ENCODE measurements at regions not wholly inside any gene's neighbourhood (a gene's known extent, or its start where the extent isn't known, plus 50 kb on each side); places are given as distances from the start of the nearest gene placed in this dataset.

DNA sequence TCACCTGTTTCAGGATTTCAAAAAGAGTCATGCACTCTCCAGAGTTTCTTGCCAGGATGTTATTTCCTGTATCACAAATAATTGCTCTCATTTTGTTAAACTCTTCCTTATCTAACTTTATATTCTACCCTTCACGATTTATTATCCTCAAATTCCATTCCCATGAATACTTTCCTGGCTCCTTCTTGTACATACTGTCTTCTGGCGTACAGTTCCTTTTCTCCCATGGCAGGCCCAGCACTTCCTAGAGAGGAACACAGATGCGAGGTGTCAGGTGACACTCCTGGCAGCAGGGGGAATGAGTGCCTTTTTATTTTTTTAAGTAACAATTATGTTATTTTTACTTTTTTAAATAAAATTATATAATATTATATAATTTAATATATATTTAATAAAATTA, 411.9 kb downstream of the TFEC start:
- no peak overlapping the region for H3K4me3 ChIP-seq (replicated peaks in 1 of 3; ENCODE audit: insufficient read depth in 1 of 3, low read depth in 1 of 3, low read length in 3 of 3)
- intact Hi-C loops (cut with micrococcal nuclease) (no loop called here), dilution Hi-C loops (cut with MboI; ENCODE audit: extremely low pct_ligation_motif_present, low sequenced_read_pairs) (no loop called here)
- no peaks in the 10 kb centered on the region for H4K20me1 ChIP-seq (replicated peaks; ENCODE audit: control insufficient read depth, extremely low read depth, insufficient read depth, low read length)
- no peaks in the 10 kb centered on the region for H3K9me1 ChIP-seq (replicated peaks; ENCODE audit: control insufficient read depth, extremely low read depth, insufficient read depth, low read length)
- H3K9me3 ChIP-seq (replicated peaks; ENCODE audit: control insufficient read depth, insufficient read depth, low read length), result no peaks in the 10 kb centered on the region
- FAIRE-seq, result no peak
- H3K4me1 ChIP-seq (ENCODE audit: control insufficient read depth, extremely low read depth, insufficient read depth, low read length), result no peaks in the 10 kb centered on the region
- DNase-seq (ENCODE audit: low read depth, low spot score), result peak; percentile 66
- no TSS peak for BruUV-seq (replicated peaks)
- ChIA-PET CTCF (no interaction called here), POLR2A (no interaction called here)
- H3K36me3 ChIP-seq (ENCODE audit: control insufficient read depth in 2 of 2, extremely low read depth in 1 of 2, insufficient read depth in 2 of 2, low read length in 2 of 2), result no peaks in the 10 kb centered on the region
- H3K4me2 ChIP-seq (ENCODE audit: insufficient read depth, low read length), result no peak overlapping the region
- TF ChIP-seq, protein P1, sequence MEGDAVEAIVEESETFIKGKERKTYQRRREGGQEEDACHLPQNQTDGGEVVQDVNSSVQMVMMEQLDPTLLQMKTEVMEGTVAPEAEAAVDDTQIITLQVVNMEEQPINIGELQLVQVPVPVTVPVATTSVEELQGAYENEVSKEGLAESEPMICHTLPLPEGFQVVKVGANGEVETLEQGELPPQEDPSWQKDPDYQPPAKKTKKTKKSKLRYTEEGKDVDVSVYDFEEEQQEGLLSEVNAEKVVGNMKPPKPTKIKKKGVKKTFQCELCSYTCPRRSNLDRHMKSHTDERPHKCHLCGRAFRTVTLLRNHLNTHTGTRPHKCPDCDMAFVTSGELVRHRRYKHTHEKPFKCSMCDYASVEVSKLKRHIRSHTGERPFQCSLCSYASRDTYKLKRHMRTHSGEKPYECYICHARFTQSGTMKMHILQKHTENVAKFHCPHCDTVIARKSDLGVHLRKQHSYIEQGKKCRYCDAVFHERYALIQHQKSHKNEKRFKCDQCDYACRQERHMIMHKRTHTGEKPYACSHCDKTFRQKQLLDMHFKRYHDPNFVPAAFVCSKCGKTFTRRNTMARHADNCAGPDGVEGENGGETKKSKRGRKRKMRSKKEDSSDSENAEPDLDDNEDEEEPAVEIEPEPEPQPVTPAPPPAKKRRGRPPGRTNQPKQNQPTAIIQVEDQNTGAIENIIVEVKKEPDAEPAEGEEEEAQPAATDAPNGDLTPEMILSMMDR (IDR thresholded peaks at IDR 0.05; ENCODE audit: extremely low read depth in 1 of 2, insufficient read depth in 1 of 2, low read depth in 1 of 2, low read length in 2 of 2), result no peak
- no peak for TF ChIP-seq FOS (IDR thresholded peaks at IDR 0.05; ENCODE audit: borderline replicate concordance, insufficient read depth, low read length)
- TF ChIP-seq POLR2A (IDR thresholded peaks at IDR 0.05; ENCODE audit: low read depth, low read length), result no peak
- TF ChIP-seq GATA2 (IDR thresholded peaks at IDR 0.05; ENCODE audit: insufficient read depth, insufficient read length, low read depth, low read length), result no peak
- H3K27me3 ChIP-seq (ENCODE audit: control insufficient read depth in 2 of 2, insufficient read depth in 2 of 2, low read length in 2 of 2), result no peaks in the 10 kb centered on the region
- no peak overlapping the region for H3K27ac ChIP-seq (ENCODE audit: insufficient read depth, low read depth, low read length)
- no peak overlapping the region for H3K9ac ChIP-seq (replicated peaks; ENCODE audit: extremely low read depth, insufficient read depth, low read length)
- H3K79me2 ChIP-seq (ENCODE audit: control insufficient read depth, insufficient read depth, low read length), result no peaks in the 10 kb centered on the region
- H2AFZ ChIP-seq (ENCODE audit: low read depth, low read length), result no peak overlapping the region

DNA sequence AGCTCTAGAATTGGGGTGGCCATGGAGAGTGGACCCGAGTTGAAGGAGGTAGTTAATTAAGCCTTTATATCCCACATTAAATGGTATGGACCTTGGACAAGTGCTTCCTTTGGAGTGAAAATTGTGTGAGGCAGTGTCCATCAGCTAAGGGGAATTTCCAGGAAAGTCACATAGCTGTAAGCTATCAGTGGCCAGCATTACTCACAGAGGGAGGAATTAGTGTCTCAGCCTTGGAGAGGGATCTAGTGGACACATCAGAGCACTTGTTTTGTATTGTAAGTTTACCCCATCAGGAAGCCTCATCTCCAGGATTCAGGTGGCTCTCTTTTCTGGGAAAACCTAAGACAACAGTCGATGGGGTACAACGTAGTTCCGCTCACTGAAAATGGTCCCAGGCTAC, 416.7 kb downstream of the TFEC start:
- H3K36me3 ChIP-seq (ENCODE audit: control insufficient read depth in 2 of 2, extremely low read depth in 1 of 2, insufficient read depth in 2 of 2, low read length in 2 of 2), result no peaks in the 10 kb centered on the region
- dilution Hi-C loops (cut with MboI; ENCODE audit: extremely low pct_ligation_motif_present, low sequenced_read_pairs) (no loop called here), intact Hi-C loops (cut with micrococcal nuclease) (no loop called here)
- no peaks in the 10 kb centered on the region for H3K4me1 ChIP-seq (ENCODE audit: control insufficient read depth, extremely low read depth, insufficient read depth, low read length)
- POLR2A ChIA-PET, result no interaction called here
- no peaks in the 10 kb centered on the region for H4K20me1 ChIP-seq (replicated peaks; ENCODE audit: control insufficient read depth, extremely low read depth, insufficient read depth, low read length)
- no peaks in the 10 kb centered on the region for H3K27me3 ChIP-seq (ENCODE audit: control insufficient read depth in 2 of 2, insufficient read depth in 2 of 2, low read length in 2 of 2)
- H3K9me3 ChIP-seq (replicated peaks; ENCODE audit: control insufficient read depth, insufficient read depth, low read length), result no peaks in the 10 kb centered on the region
- CTCF ChIA-PET, result no interaction called here
- no peak for TF ChIP-seq MAX (IDR thresholded peaks at IDR 0.05; ENCODE audit: insufficient read depth, insufficient read length)
- TF ChIP-seq POLR2AphosphoS5 (IDR thresholded peaks at IDR 0.05; ENCODE audit: insufficient read depth, low read depth, low read length), result no peak
- no peak for TF ChIP-seq FOS (IDR thresholded peaks at IDR 0.05; ENCODE audit: borderline replicate concordance, insufficient read depth, low read length)
- no peak overlapping the region for H3K27ac ChIP-seq (ENCODE audit: insufficient read depth, low read depth, low read length)
- H3K4me2 ChIP-seq (ENCODE audit: insufficient read depth, low read length), result no peak overlapping the region
- H3K79me2 ChIP-seq (ENCODE audit: control insufficient read depth, insufficient read depth, low read length), result no peaks in the 10 kb centered on the region
- no peak overlapping the region for H3K9ac ChIP-seq (replicated peaks; ENCODE audit: extremely low read depth, insufficient read depth, low read length)
- H2AFZ ChIP-seq (ENCODE audit: low read depth, low read length), result no peak overlapping the region
- H3K4me3 ChIP-seq (replicated peaks in 1 of 3; ENCODE audit: insufficient read depth in 1 of 3, low read depth in 1 of 3, low read length in 3 of 3), result no peak overlapping the region
- FAIRE-seq (no peak), DNase-seq (ENCODE audit: low read depth, low spot score) (no peak)
- no peaks in the 10 kb centered on the region for H3K9me1 ChIP-seq (replicated peaks; ENCODE audit: control insufficient read depth, extremely low read depth, insufficient read depth, low read length)
- no TSS peak for BruUV-seq (replicated peaks)

Data from endothelial cell of umbilical vein (primary cell).